ENCODE measurements at regions not wholly inside any gene's neighbourhood (a gene's known extent, or its start where the extent isn't known, plus 50 kb on each side); places are given as distances from the start of the nearest gene placed in this dataset.
"Not testable (repeated sequence)": the region's sequence is repeated elsewhere in the genome, so short reads cannot be mapped to it uniquely, and the experiment has no call there.

- not testable (repeated sequence) for TF ChIP-seq EP300, CTCF, POLR2A (IDR thresholded peaks at IDR 0.05)
Observed at GRCh38 chr3:10657339-10657738, 152.0 kb upstream of the ATP2B2 start.

Data from gastroesophageal sphincter (tissue), 3 donors.